ENCODE measurements at regions not wholly inside any gene's neighbourhood (a gene's known extent, or its start where the extent isn't known, plus 50 kb on each side); places are given as distances from the start of the nearest gene placed in this dataset.
"Not testable (repeated sequence)": the region's sequence is repeated elsewhere in the genome, so short reads cannot be mapped to it uniquely, and the experiment has no call there.

GRCh38 chr5:103693517-103693916 is 130.9 kb upstream of the NUDT12 start:
- no peaks in the 10 kb centered on the region for H4K20me1 ChIP-seq (ENCODE audit: insufficient read depth, poor library complexity, severe bottlenecking)
- H3K36me3 ChIP-seq (replicated peaks; ENCODE audit: insufficient read depth, low read depth): no peaks in the 10 kb centered on the region
- no peaks in the 10 kb centered on the region for H3K4me1 ChIP-seq (ENCODE audit: insufficient read depth)
- no peak for DNase-seq (ENCODE audit: low spot score)
- TF ChIP-seq EZH2phosphoT487 (IDR thresholded peaks at IDR 0.05; ENCODE audit: low read depth, severe bottlenecking, unreplicated experiment) (no peak), EZH2 (IDR thresholded peaks at IDR 0.05; ENCODE audit: borderline replicate concordance) (no peak), CTCF (IDR thresholded peaks at IDR 0.05; ENCODE audit: poor library complexity) (no peak)
- H3K27me3 ChIP-seq: no peaks in the 10 kb centered on the region
- no peaks in the 10 kb centered on the region for H3K9me2 ChIP-seq (replicated peaks; ENCODE audit: insufficient read depth)
- no peak overlapping the region for H2AFZ ChIP-seq
- no peaks in the 10 kb centered on the region for H3K79me2 ChIP-seq
- no peak overlapping the region for H3K27ac ChIP-seq
- WGBS (ENCODE audit: low lambda C conversion rate, missing lambda C conversion rate): 90% methylated on average over 2 of the region's 2 CpGs
- H3K9me3 ChIP-seq (ENCODE audit: low read depth): no peaks in the 10 kb centered on the region
- H3K4me3 ChIP-seq: no peak overlapping the region
- no peak overlapping the region for H3K4me2 ChIP-seq

GRCh38 chr5:103690676-103691075 is 128.1 kb upstream of the NUDT12 start:
- DNase-seq (ENCODE audit: low spot score): no peak
- no peaks in the 10 kb centered on the region for H3K36me3 ChIP-seq (replicated peaks; ENCODE audit: insufficient read depth, low read depth)
- WGBS (ENCODE audit: low lambda C conversion rate, missing lambda C conversion rate): 48% methylated on average over 1 of the region's 1 CpG
- no peaks in the 10 kb centered on the region for H3K79me2 ChIP-seq
- H3K4me2 ChIP-seq: no peak overlapping the region
- no peak overlapping the region for H2AFZ ChIP-seq
- TF ChIP-seq EZH2 (IDR thresholded peaks at IDR 0.05; ENCODE audit: borderline replicate concordance) (no peak), CTCF (IDR thresholded peaks at IDR 0.05; ENCODE audit: poor library complexity) (no peak), EZH2phosphoT487 (IDR thresholded peaks at IDR 0.05; ENCODE audit: low read depth, severe bottlenecking, unreplicated experiment) (no peak)
- no peaks in the 10 kb centered on the region for H3K27me3 ChIP-seq
- H3K9me2 ChIP-seq (replicated peaks; ENCODE audit: insufficient read depth): no peaks in the 10 kb centered on the region
- no peaks in the 10 kb centered on the region for H3K4me1 ChIP-seq (ENCODE audit: insufficient read depth)
- H3K27ac ChIP-seq: no peak overlapping the region
- H4K20me1 ChIP-seq (ENCODE audit: insufficient read depth, poor library complexity, severe bottlenecking): no peaks in the 10 kb centered on the region
- H3K4me3 ChIP-seq: no peak overlapping the region
- no peaks in the 10 kb centered on the region for H3K9me3 ChIP-seq (ENCODE audit: low read depth)

GRCh38 chr5:103679873-103680272 is 117.3 kb upstream of the NUDT12 start:
- Histone ChIP-seq H3K9me3 (ENCODE audit: low read depth) (no peaks in the 10 kb centered on the region), H4K20me1 (ENCODE audit: insufficient read depth, poor library complexity, severe bottlenecking) (no peaks in the 10 kb centered on the region), H3K4me3 (no peak overlapping the region), H3K27ac (no peak overlapping the region), H3K27me3 (no peaks in the 10 kb centered on the region), H3K79me2 (no peaks in the 10 kb centered on the region), H3K36me3 (replicated peaks; ENCODE audit: insufficient read depth, low read depth) (no peaks in the 10 kb centered on the region), H3K9me2 (replicated peaks; ENCODE audit: insufficient read depth) (no peaks in the 10 kb centered on the region), H3K4me1 (ENCODE audit: insufficient read depth) (no peaks in the 10 kb centered on the region), H3K4me2 (no peak overlapping the region), H2AFZ (no peak overlapping the region)
- 47% methylated on average over 3 of the region's 3 CpGs for WGBS (ENCODE audit: low lambda C conversion rate, missing lambda C conversion rate)
- no peak for DNase-seq (ENCODE audit: low spot score)
- no peak for TF ChIP-seq EZH2phosphoT487 (IDR thresholded peaks at IDR 0.05; ENCODE audit: low read depth, severe bottlenecking, unreplicated experiment)
- no peak for TF ChIP-seq CTCF (IDR thresholded peaks at IDR 0.05; ENCODE audit: poor library complexity)
- TF ChIP-seq EZH2 (IDR thresholded peaks at IDR 0.05; ENCODE audit: borderline replicate concordance): no peak

- H3K9me2 ChIP-seq (replicated peaks; ENCODE audit: insufficient read depth); DNase-seq (ENCODE audit: low spot score); H3K9me3 ChIP-seq (ENCODE audit: low read depth); H4K20me1 ChIP-seq (ENCODE audit: insufficient read depth, poor library complexity, severe bottlenecking); H3K36me3 ChIP-seq (replicated peaks; ENCODE audit: insufficient read depth, low read depth); H3K4me1 ChIP-seq (ENCODE audit: insufficient read depth); H3K27ac ChIP-seq; H3K27me3 ChIP-seq; H3K4me3 ChIP-seq; H3K4me2 ChIP-seq; H3K79me2 ChIP-seq; H2AFZ ChIP-seq: not testable (repeated sequence)
- 57% methylated on average over 4 of the region's 5 CpGs for WGBS (ENCODE audit: low lambda C conversion rate, missing lambda C conversion rate)
These were observed 113.6 kb upstream of the NUDT12 start for GRCh38 chr5:103676198-103676597.
